ENCODE measurements at regions not wholly inside any gene's neighbourhood (a gene's known extent, or its start where the extent isn't known, plus 50 kb on each side); places are given as distances from the start of the nearest gene placed in this dataset.

DNA sequence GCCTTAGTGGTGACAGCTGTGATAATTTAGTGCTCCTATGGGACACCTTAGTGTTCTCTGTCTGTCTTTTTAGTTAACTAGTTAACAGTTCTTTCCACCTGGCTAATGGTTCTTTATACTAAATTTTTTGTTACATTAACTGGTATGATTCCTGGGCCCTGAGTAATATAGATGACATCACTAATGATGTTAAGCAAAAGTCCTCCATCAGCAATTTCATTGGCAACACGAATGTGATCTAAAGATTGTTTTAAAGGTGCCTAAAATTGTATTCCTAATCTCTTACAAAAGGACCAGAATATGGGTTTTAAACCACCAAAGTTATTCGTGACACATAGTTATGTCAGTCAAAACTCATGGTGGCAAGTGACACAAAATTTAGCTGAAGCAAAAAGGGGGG, 235.3 kb downstream of the TENT4A start:
- no peak for TF ChIP-seq ZNF274 (IDR thresholded peaks at IDR 0.05; ENCODE audit: low read depth, low read length)
- no peak for TF ChIP-seq YY1 (IDR thresholded peaks at IDR 0.05; ENCODE audit: insufficient read depth, insufficient read length)
